WERI-Rb-1 (cell line): ENCODE measurements at regions not wholly inside any gene's neighbourhood (a gene's known extent, or its start where the extent isn't known, plus 50 kb on each side); places are given as distances from the start of the nearest gene placed in this dataset.

ENCODE experiments used
- DNase-seq: peaks from one replicate; pipeline ENCODE4 v3.0.0-alpha.2; 2020
- H3K27ac ChIP-seq: fragments of 250-450 bp; sonication (Bioruptor Pico); 2 replicates; pipeline ENCODE4 v1.5.1; 2020; ENCODE audit warnings: mild to moderate bottlenecking, moderate library complexity
- H3K27me3 ChIP-seq: fragments of 250-450 bp; sonication (Bioruptor Pico); 2 replicates; pipeline ENCODE4 v1.5.1; 2021; ENCODE audit warnings: mild to moderate bottlenecking, low read depth, moderate library complexity; ENCODE audit not compliant: insufficient read depth, severe bottlenecking
- H3K36me3 ChIP-seq: fragments of 250-450 bp; sonication (Bioruptor Pico); 2 replicates; pipeline ENCODE4 v1.5.1; 2020; ENCODE audit warnings: mild to moderate bottlenecking, moderate library complexity
- H3K4me3 ChIP-seq: 2 replicates; pipeline ENCODE4 v1.5.1; 2011; ENCODE audit warnings: low read depth, mild to moderate bottlenecking, control low read depth, low read length
- H3K9me3 ChIP-seq: fragments of 250-450 bp; sonication (Bioruptor Pico); 2 replicates; pipeline ENCODE4 v1.5.1; 2021; ENCODE audit warnings: mild to moderate bottlenecking, moderate library complexity; ENCODE audit not compliant: severe bottlenecking
- TF ChIP-seq, protein P1 (sequence below): IDR thresholded peaks from 2 replicates; pipeline ENCODE4 v1.5.1; 2011; ENCODE audit warnings: low read depth, mild to moderate bottlenecking, control low read depth, inconsistent platforms, low read length

DNA sequence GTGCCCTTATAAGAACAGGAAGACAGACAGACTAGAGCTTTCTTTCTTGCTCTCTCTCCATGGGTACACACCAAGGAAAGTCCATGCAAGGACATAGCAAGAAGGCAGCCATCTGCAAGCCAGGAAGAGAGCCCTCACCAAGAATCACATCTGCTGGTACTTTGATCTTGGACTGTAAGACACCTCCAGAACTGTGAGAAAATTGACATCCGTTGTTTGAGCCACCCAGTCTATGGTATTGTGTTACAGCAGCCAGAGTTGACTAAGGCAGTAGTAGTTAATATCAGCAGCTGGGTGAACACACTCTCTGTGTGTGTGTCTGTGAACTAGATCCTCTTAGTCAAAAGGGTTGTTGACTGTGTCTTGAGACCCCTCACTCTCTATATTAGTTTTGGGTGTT lies 53.8 kb upstream of the PPP2R5A start:
- Histone ChIP-seq H3K4me3 (no peak overlapping the region), H3K9me3 (no peaks in the 10 kb centered on the region), H3K27ac (no peak overlapping the region), H3K27me3 (no peaks in the 10 kb centered on the region), H3K36me3 (no peaks in the 10 kb centered on the region)
- no peak for DNase-seq
- TF ChIP-seq, protein P1, sequence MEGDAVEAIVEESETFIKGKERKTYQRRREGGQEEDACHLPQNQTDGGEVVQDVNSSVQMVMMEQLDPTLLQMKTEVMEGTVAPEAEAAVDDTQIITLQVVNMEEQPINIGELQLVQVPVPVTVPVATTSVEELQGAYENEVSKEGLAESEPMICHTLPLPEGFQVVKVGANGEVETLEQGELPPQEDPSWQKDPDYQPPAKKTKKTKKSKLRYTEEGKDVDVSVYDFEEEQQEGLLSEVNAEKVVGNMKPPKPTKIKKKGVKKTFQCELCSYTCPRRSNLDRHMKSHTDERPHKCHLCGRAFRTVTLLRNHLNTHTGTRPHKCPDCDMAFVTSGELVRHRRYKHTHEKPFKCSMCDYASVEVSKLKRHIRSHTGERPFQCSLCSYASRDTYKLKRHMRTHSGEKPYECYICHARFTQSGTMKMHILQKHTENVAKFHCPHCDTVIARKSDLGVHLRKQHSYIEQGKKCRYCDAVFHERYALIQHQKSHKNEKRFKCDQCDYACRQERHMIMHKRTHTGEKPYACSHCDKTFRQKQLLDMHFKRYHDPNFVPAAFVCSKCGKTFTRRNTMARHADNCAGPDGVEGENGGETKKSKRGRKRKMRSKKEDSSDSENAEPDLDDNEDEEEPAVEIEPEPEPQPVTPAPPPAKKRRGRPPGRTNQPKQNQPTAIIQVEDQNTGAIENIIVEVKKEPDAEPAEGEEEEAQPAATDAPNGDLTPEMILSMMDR, result no peak

DNA sequence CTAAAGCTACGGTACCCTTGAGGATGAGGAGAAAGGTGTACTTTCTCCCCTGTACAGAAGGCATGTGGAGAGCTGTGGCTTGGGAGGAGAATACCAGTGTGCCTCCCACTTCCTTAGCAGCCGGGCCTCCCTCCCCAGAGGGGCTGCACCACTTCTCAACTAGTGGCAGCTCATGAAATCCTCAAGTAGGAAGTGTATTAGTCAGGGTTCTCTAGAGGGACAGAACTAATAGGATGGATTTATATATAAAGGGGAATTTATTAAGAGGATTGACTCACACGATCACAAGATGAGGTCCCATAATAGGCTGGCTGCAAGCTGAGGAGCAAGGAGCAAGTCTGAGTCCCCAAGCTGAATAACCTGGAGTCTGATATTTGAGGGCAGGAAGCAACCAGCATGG lies 53.1 kb upstream of the PPP2R5A start:
- no peak overlapping the region for H3K4me3 ChIP-seq
- H3K9me3 ChIP-seq, result no peaks in the 10 kb centered on the region
- H3K27ac ChIP-seq, result no peak overlapping the region
- no peak for DNase-seq
- H3K27me3 ChIP-seq, result no peaks in the 10 kb centered on the region
- H3K36me3 ChIP-seq, result no peaks in the 10 kb centered on the region
- TF ChIP-seq, protein P1, result no peak

DNA sequence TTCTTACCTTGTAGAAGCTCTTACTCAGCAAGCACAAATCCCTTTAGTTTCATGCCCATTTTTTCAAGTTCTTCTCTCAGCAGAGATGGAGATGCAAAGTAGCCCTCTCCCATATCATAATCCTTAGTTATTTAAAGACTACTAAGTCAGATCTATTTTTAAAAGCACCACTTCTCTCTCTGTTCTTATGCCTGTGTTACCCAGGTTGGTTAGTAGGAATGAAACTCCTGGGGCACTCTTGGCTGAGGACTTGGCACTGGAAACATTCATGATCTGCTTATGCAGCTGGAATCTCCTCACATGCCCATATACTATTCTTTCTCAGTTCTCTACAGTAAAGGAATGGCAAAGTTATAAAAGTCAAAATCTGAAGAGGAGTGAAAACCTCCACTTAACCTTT lies 51.9 kb upstream of the PPP2R5A start:
- H3K27me3 ChIP-seq, result no peaks in the 10 kb centered on the region
- TF ChIP-seq, protein P1, result no peak
- no peaks in the 10 kb centered on the region for H3K36me3 ChIP-seq
- no peak for DNase-seq
- no peak overlapping the region for H3K4me3 ChIP-seq
- no peaks in the 10 kb centered on the region for H3K9me3 ChIP-seq
- H3K27ac ChIP-seq, result no peak overlapping the region

DNA sequence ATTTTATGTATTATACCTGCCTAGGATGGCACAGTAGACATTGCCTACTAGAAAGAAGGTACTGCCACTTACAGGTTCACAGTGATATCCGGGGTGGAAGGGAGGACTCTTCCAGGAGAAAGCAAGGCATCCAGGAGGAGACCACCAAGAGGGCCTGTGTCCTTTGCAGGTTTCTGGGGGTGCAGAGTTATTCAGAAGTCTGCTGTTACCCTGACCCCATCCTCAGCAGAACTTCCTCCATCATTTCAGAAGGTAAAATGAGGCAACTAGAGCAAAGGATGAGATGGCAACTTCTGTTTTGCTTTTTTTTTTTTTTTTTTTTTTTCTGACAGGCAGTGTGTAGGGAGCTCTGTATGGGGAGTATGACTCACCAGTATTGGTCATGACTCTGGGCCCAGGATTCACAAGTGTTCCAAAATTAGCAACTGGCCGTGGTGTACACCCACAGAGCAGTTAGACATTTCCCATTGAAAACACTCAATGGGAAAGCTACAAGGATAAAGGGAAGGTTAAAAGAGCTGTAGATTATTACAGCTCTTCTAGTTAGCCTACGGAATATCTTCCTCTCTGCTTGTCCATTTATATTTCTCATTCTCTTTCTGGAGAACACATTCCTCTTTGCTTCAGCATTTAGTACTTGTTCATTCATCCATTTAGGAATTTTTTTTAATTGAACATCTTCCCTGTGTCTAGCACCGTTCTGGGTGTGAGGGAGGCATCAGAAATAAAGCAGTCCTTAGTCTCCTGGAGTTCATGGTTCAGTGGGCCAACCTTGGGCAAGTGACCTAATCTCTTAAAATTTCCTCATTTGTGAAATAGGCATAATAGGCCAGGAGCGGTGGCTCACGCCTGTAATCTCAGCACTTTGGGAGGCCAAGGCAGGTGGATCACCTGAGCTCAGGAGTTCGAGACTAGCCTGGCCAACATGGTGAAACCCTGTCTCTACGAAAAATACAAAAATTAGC lies 50.5 kb upstream of the PPP2R5A start:
- H3K27me3 ChIP-seq, result no peaks in the 10 kb centered on the region
- H3K4me3 ChIP-seq, result no peak overlapping the region
- H3K27ac ChIP-seq, result no peak overlapping the region
- no peaks in the 10 kb centered on the region for H3K36me3 ChIP-seq
- TF ChIP-seq, protein P1, result no peak
- H3K9me3 ChIP-seq, result no peaks in the 10 kb centered on the region
- DNase-seq, result no peak
